SK-N-SH treated with all-trans-retinoic acid at 6 μM for 48 hours (cell line): ENCODE measurements at regions not wholly inside any gene's neighbourhood (a gene's known extent, or its start where the extent isn't known, plus 50 kb on each side); places are given as distances from the start of the nearest gene placed in this dataset.
A peak's percentile ranks its signal among the peaks of the same experiment; 100 is the strongest.

ENCODE experiments used
- ATAC-seq: fragments of 200-7000 bp; cut with Tn5 transposase; 3 replicates; pipeline ENCODE4 v1.9.1; 2020; ENCODE audit warnings: mild to moderate bottlenecking, moderate library complexity
- ARNTL ChIP-seq: fragments of 450-650 bp; formaldehyde crosslinking; IDR thresholded peaks from 2 replicates; pipeline ENCODE4 v1.5.0; 2020; ENCODE audit warnings: low read depth, mild to moderate bottlenecking, moderate library complexity, borderline replicate concordance
- BACH2 ChIP-seq: fragments of 250-450 bp; sonication (Bioruptor Pico); IDR thresholded peaks from 2 replicates; pipeline ENCODE4 v1.9.0; 2021; ENCODE audit warnings: mild to moderate bottlenecking, borderline replicate concordance
- CSDC2 ChIP-seq: fragments of 250-450 bp; sonication (Bioruptor Pico); IDR thresholded peaks from 2 replicates; pipeline ENCODE4 v1.5.0; 2020; ENCODE audit warnings: mild to moderate bottlenecking, moderate library complexity
- ESRRG ChIP-seq: fragments of 250-450 bp; sonication (Bioruptor Pico); IDR thresholded peaks from 2 replicates; pipeline ENCODE4 v1.6.1; 2021; ENCODE audit warnings: mild to moderate bottlenecking
- GLIS3 ChIP-seq: fragments of 250-450 bp; sonication (Bioruptor Pico); IDR thresholded peaks from 2 replicates; pipeline ENCODE4 v1.5.0; 2020; ENCODE audit warnings: mild to moderate bottlenecking, moderate library complexity
- ISL1 ChIP-seq: fragments of 250-450 bp; sonication (Bioruptor Pico); IDR thresholded peaks from 2 replicates; pipeline ENCODE4 v2.1.2; 2022; ENCODE audit warnings: mild to moderate bottlenecking, moderate library complexity
- OSR1 ChIP-seq: fragments of 250-450 bp; sonication (Bioruptor Pico); IDR thresholded peaks from 2 replicates; pipeline ENCODE4 v1.8.0; 2022; ENCODE audit warnings: moderate library complexity, mild to moderate bottlenecking, inconsistent platforms
- PATZ1 ChIP-seq: fragments of 250-450 bp; sonication (Bioruptor Pico); IDR thresholded peaks from 2 replicates; pipeline ENCODE4 v1.8.0; 2020; ENCODE audit warnings: mild to moderate bottlenecking, moderate library complexity, borderline replicate concordance
- PPARA ChIP-seq: fragments of 250-450 bp; sonication (Bioruptor Pico); IDR thresholded peaks from 2 replicates; pipeline ENCODE4 v1.5.0; 2020; ENCODE audit warnings: mild to moderate bottlenecking, borderline replicate concordance
- RARB ChIP-seq: fragments of 250-450 bp; sonication (Bioruptor Pico); IDR thresholded peaks from 2 replicates; pipeline ENCODE4 v1.8.0; 2021; ENCODE audit warnings: mild to moderate bottlenecking, moderate library complexity
- SNAI2 ChIP-seq: fragments of 250-450 bp; sonication (Bioruptor Pico); IDR thresholded peaks from 2 replicates; pipeline ENCODE4 v1.5.0; 2020; ENCODE audit warnings: mild to moderate bottlenecking, moderate library complexity
- TCF4 ChIP-seq: fragments of 250-450 bp; sonication (Bioruptor Pico); IDR thresholded peaks from 2 replicates; pipeline ENCODE4 v1.8.0; 2021; ENCODE audit warnings: mild to moderate bottlenecking, moderate library complexity, borderline replicate concordance
- TOX ChIP-seq: fragments of 250-450 bp; sonication (Bioruptor Pico); IDR thresholded peaks from 2 replicates; pipeline ENCODE4 v1.8.0; 2021; ENCODE audit warnings: mild to moderate bottlenecking, moderate library complexity, borderline replicate concordance
- ZC3H10 ChIP-seq: fragments of 250-450 bp; sonication (Bioruptor Pico); IDR thresholded peaks from 2 replicates; pipeline ENCODE4 v1.5.1; 2021; ENCODE audit warnings: mild to moderate bottlenecking, moderate library complexity
- ZFP3 ChIP-seq: fragments of 250-450 bp; sonication (Bioruptor Pico); IDR thresholded peaks from 2 replicates; pipeline ENCODE4 v1.5.0; 2020; ENCODE audit warnings: mild to moderate bottlenecking, moderate library complexity
- ZFP30 ChIP-seq: fragments of 450-650 bp; formaldehyde crosslinking; IDR thresholded peaks from 2 replicates; pipeline ENCODE4 v1.5.0; 2022; ENCODE audit warnings: mild to moderate bottlenecking, moderate library complexity
- ZNF565 ChIP-seq: fragments of 450-650 bp; formaldehyde crosslinking; conservative IDR thresholded peaks from 2 replicates; pipeline ENCODE4 v1.5.0; 2020; ENCODE audit warnings: low read depth, mild to moderate bottlenecking, moderate library complexity
- ZNF70 ChIP-seq: fragments of 450-650 bp; formaldehyde crosslinking; IDR thresholded peaks from 2 replicates; pipeline ENCODE4 v1.5.0; 2020; ENCODE audit warnings: mild to moderate bottlenecking, moderate library complexity
- ZNF8 ChIP-seq: fragments of 450-650 bp; formaldehyde crosslinking; IDR thresholded peaks from 2 replicates; pipeline ENCODE4 v1.5.0; 2020; ENCODE audit warnings: mild to moderate bottlenecking, moderate library complexity
- TF ChIP-seq, protein P1 (sequence below): fragments of 250-450 bp; sonication (Bioruptor Pico); IDR thresholded peaks from 2 replicates; pipeline ENCODE4 v1.8.0; 2021; ENCODE audit warnings: low read depth, mild to moderate bottlenecking, moderate library complexity, borderline replicate concordance
- TF ChIP-seq, protein P2 (sequence below): fragments of 250-450 bp; sonication (Bioruptor Pico); IDR thresholded peaks from 2 replicates; pipeline ENCODE4 v1.5.1; 2021; ENCODE audit warnings: mild to moderate bottlenecking, moderate library complexity
- TF ChIP-seq, protein P3 (sequence below): fragments of 250-450 bp; sonication (Bioruptor Pico); IDR thresholded peaks from 2 replicates; pipeline ENCODE4 v1.5.0; 2020; ENCODE audit warnings: mild to moderate bottlenecking, moderate library complexity
- TF ChIP-seq, protein P4 (sequence below): fragments of 250-450 bp; sonication (Bioruptor Pico); IDR thresholded peaks from 2 replicates; pipeline ENCODE4 v1.5.1; 2020; ENCODE audit warnings: low read depth, mild to moderate bottlenecking, moderate library complexity

GRCh38 chr1:67960766-67961165 is 89.7 kb downstream of the DIRAS3 start:
- no peak for TF ChIP-seq ISL1 (CRISPR knock-in tag)
- TF ChIP-seq TCF4 = no peak
- ATAC-seq = no peak

DNA sequence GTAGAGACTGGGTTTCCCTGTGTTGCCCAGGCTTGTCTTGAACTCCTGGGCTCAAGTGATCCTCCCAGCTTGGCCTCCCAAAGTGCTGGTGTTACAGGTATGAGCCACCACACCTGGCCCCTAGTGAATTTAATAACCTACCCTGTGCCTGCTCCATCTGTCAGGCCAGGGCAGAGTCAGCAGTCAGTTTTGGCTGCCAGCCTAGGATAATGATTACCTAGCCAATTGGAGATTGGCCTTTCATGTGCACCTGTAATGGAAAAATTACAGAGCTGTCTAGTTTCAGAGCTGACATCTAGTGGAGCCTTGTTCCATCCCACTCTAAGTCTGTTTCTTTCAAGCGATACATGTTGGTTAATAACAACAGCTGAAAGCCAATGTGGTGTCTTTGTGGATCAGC is 92.0 kb downstream of the DIRAS3 start:
- no peak for ATAC-seq
- TF ChIP-seq, protein P1, sequence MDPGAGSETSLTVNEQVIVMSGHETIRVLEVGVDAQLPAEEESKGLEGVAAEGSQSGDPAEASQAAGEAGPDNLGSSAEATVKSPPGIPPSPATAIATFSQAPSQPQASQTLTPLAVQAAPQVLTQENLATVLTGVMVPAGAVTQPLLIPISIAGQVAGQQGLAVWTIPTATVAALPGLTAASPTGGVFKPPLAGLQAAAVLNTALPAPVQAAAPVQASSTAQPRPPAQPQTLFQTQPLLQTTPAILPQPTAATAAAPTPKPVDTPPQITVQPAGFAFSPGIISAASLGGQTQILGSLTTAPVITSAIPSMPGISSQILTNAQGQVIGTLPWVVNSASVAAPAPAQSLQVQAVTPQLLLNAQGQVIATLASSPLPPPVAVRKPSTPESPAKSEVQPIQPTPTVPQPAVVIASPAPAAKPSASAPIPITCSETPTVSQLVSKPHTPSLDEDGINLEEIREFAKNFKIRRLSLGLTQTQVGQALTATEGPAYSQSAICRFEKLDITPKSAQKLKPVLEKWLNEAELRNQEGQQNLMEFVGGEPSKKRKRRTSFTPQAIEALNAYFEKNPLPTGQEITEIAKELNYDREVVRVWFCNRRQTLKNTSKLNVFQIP (CRISPR knock-in tag) = no peak
- TF ChIP-seq ZNF8 (CRISPR knock-in tag) (no peak), ARNTL (no peak), PPARA (CRISPR knock-in tag) (no peak), RARB (no peak), CSDC2 (no peak)
- TF ChIP-seq, protein P2, sequence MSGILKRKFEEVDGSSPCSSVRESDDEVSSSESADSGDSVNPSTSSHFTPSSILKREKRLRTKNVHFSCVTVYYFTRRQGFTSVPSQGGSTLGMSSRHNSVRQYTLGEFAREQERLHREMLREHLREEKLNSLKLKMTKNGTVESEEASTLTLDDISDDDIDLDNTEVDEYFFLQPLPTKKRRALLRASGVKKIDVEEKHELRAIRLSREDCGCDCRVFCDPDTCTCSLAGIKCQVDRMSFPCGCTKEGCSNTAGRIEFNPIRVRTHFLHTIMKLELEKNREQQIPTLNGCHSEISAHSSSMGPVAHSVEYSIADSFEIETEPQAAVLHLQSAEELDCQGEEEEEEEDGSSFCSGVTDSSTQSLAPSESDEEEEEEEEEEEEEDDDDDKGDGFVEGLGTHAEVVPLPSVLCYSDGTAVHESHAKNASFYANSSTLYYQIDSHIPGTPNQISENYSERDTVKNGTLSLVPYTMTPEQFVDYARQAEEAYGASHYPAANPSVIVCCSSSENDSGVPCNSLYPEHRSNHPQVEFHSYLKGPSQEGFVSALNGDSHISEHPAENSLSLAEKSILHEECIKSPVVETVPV = no peak
- TF ChIP-seq, all 23 proteins: peak for 0

- peak; percentile 93 for ATAC-seq
- 0 out of 2 replicates have a peak, but pooled peaks have one; percentile 21 for TF ChIP-seq ZNF70 (CRISPR knock-in tag)
- no peak for TF ChIP-seq BACH2 (CRISPR knock-in tag)
- no peak for TF ChIP-seq ARNTL
- no peak for TF ChIP-seq OSR1
- TF ChIP-seq PPARA (CRISPR knock-in tag) = no peak
- no peak for TF ChIP-seq GLIS3 (CRISPR knock-in tag)
- TF ChIP-seq TCF4 = peak; percentile 79
- no peak for TF ChIP-seq ZFP3 (CRISPR knock-in tag)
- TF ChIP-seq RARB = no peak
- TF ChIP-seq CSDC2 = no peak
- TF ChIP-seq, protein P3, sequence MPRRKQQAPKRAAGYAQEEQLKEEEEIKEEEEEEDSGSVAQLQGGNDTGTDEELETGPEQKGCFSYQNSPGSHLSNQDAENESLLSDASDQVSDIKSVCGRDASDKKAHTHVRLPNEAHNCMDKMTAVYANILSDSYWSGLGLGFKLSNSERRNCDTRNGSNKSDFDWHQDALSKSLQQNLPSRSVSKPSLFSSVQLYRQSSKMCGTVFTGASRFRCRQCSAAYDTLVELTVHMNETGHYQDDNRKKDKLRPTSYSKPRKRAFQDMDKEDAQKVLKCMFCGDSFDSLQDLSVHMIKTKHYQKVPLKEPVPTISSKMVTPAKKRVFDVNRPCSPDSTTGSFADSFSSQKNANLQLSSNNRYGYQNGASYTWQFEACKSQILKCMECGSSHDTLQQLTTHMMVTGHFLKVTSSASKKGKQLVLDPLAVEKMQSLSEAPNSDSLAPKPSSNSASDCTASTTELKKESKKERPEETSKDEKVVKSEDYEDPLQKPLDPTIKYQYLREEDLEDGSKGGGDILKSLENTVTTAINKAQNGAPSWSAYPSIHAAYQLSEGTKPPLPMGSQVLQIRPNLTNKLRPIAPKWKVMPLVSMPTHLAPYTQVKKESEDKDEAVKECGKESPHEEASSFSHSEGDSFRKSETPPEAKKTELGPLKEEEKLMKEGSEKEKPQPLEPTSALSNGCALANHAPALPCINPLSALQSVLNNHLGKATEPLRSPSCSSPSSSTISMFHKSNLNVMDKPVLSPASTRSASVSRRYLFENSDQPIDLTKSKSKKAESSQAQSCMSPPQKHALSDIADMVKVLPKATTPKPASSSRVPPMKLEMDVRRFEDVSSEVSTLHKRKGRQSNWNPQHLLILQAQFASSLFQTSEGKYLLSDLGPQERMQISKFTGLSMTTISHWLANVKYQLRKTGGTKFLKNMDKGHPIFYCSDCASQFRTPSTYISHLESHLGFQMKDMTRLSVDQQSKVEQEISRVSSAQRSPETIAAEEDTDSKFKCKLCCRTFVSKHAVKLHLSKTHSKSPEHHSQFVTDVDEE (CRISPR knock-in tag) = no peak; the same call in 1 of the 2 replicates
- no peak for TF ChIP-seq SNAI2 (CRISPR knock-in tag)
- TF ChIP-seq, protein P1 (CRISPR knock-in tag) = no peak
- TF ChIP-seq, protein P4, sequence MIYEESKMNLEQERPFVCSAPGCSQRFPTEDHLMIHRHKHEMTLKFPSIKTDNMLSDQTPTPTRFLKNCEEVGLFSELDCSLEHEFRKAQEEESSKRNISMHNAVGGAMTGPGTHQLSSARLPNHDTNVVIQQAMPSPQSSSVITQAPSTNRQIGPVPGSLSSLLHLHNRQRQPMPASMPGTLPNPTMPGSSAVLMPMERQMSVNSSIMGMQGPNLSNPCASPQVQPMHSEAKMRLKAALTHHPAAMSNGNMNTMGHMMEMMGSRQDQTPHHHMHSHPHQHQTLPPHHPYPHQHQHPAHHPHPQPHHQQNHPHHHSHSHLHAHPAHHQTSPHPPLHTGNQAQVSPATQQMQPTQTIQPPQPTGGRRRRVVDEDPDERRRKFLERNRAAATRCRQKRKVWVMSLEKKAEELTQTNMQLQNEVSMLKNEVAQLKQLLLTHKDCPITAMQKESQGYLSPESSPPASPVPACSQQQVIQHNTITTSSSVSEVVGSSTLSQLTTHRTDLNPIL (CRISPR knock-in tag) = no peak
- TF ChIP-seq ZFP30 (CRISPR knock-in tag) = no peak
- no peak for TF ChIP-seq PATZ1 (CRISPR knock-in tag)
- TF ChIP-seq, protein P2 = no peak
- no peak for TF ChIP-seq ZC3H10 (CRISPR knock-in tag)
- TF ChIP-seq ISL1 (CRISPR knock-in tag) = peak; percentile 50
- TF ChIP-seq ZNF8 (CRISPR knock-in tag) = no peak
- TF ChIP-seq ESRRG (CRISPR knock-in tag) = 0 out of 2 replicates have a peak, but pooled peaks have one; percentile 48
- TF ChIP-seq TOX (CRISPR knock-in tag) = no peak; the same call in 1 of the 2 replicates
- no peak for TF ChIP-seq ZNF565 (CRISPR knock-in tag)
Measured at GRCh38 chr1:67957066-67957465, 93.4 kb downstream of the DIRAS3 start.
